H9 (cell line): ENCODE measurements at regions not wholly inside any gene's neighbourhood (a gene's known extent, or its start where the extent isn't known, plus 50 kb on each side); places are given as distances from the start of the nearest gene placed in this dataset.

Experiments used
- DNase-seq: peaks from one replicate; pipeline ENCODE4 v3.0.0-alpha.2; 2017
- H2AFZ ChIP-seq: one replicate; pipeline ENCODE4 v1.6.1; 2013; ENCODE audit warnings: mild to moderate bottlenecking, low read length, control low read depth, moderate library complexity
- H2AK5ac ChIP-seq: 2 replicates; pipeline ENCODE4 v1.6.1; 2013; ENCODE audit warnings: low read length, control low read depth, mixed read lengths; ENCODE audit not compliant: insufficient read length
- H2BK120ac ChIP-seq: one replicate; pipeline ENCODE4 v1.6.1; 2013; ENCODE audit warnings: low read depth, mild to moderate bottlenecking, low read length, control low read depth, inconsistent platforms; ENCODE audit not compliant: poor library complexity, severe bottlenecking
- H2BK12ac ChIP-seq: 2 replicates; pipeline ENCODE4 v1.6.1; 2013; ENCODE audit warnings: low read length, control low read depth, mixed read lengths, low read depth; ENCODE audit not compliant: insufficient read length
- H2BK15ac ChIP-seq: 2 replicates; pipeline ENCODE4 v1.6.1; 2013; ENCODE audit warnings: low read depth, low read length, control low read depth
- H2BK20ac ChIP-seq: one replicate; pipeline ENCODE4 v1.6.1; 2013; ENCODE audit warnings: low read depth, mild to moderate bottlenecking, low read length, control low read depth, inconsistent platforms; ENCODE audit not compliant: poor library complexity, severe bottlenecking
- H2BK5ac ChIP-seq: 2 replicates; pipeline ENCODE4 v1.6.1; 2013; ENCODE audit warnings: low read length, control low read depth, mixed read lengths; ENCODE audit not compliant: insufficient read length
- H3K14ac ChIP-seq: 2 replicates; pipeline ENCODE4 v1.6.1; 2013; ENCODE audit warnings: low read length, control low read depth; ENCODE audit not compliant: insufficient read depth
- H3K18ac ChIP-seq: 2 replicates; pipeline ENCODE4 v1.6.1; 2013; ENCODE audit warnings: low read depth, mild to moderate bottlenecking, mixed read lengths, low read length, control low read depth; ENCODE audit not compliant: insufficient read length
- H3K23ac ChIP-seq: 2 replicates; pipeline ENCODE4 v1.6.1; 2013; ENCODE audit warnings: low read length, control low read depth, mixed read lengths, low read depth; ENCODE audit not compliant: insufficient read length
- H3K23me2 ChIP-seq: 2 replicates; pipeline ENCODE4 v1.6.1; 2013; ENCODE audit warnings: low read depth, mild to moderate bottlenecking, mixed read lengths, low read length, control low read depth; ENCODE audit not compliant: insufficient read length, poor library complexity, severe bottlenecking
- H3K27ac ChIP-seq: 2 replicates; pipeline ENCODE4 v1.5.1; 2013; ENCODE audit warnings: low read length, control low read depth, mixed read lengths, low read depth; ENCODE audit not compliant: insufficient read length
- H3K27me3 ChIP-seq: 2 replicates; pipeline ENCODE4 v1.6.1; 2013; ENCODE audit warnings: low read length, control low read depth, inconsistent platforms; ENCODE audit not compliant: insufficient read depth
- H3K4ac ChIP-seq: 2 replicates; pipeline ENCODE4 v1.6.1; 2013; ENCODE audit warnings: low read depth, mild to moderate bottlenecking, control low read depth, inconsistent platforms, low read length, moderate library complexity
- H3K4me1 ChIP-seq: 2 replicates; pipeline ENCODE4 v1.6.1; 2013; ENCODE audit warnings: low read length, control low read depth, inconsistent platforms; ENCODE audit not compliant: insufficient read depth
- H3K4me2 ChIP-seq: 2 replicates; pipeline ENCODE4 v1.6.1; 2013; ENCODE audit warnings: low read length, control low read depth, mixed read lengths; ENCODE audit not compliant: insufficient read length, insufficient read depth
- H3K56ac ChIP-seq: 2 replicates; pipeline ENCODE4 v1.6.1; 2013; ENCODE audit warnings: low read depth, mild to moderate bottlenecking, mixed read lengths, low read length, control low read depth; ENCODE audit not compliant: insufficient read length
- H3K79me1 ChIP-seq: 2 replicates; pipeline ENCODE4 v1.6.1; 2013; ENCODE audit warnings: low read depth, mild to moderate bottlenecking, moderate library complexity, low read length, control low read depth, inconsistent platforms; ENCODE audit not compliant: insufficient read depth, poor library complexity, severe bottlenecking
- H3K79me2 ChIP-seq: 2 replicates; pipeline ENCODE4 v1.6.1; 2013; ENCODE audit warnings: low read length, control low read depth, inconsistent platforms; ENCODE audit not compliant: insufficient read depth
- H3K9ac ChIP-seq: 2 replicates; pipeline ENCODE4 v1.6.1; 2013; ENCODE audit warnings: low read length, control low read depth, mixed read lengths; ENCODE audit not compliant: insufficient read length; ENCODE audit errors: extremely low read depth
- H3K9me3 ChIP-seq: one replicate; pipeline ENCODE4 v1.6.1; 2013; ENCODE audit warnings: low read depth, low read length, inconsistent platforms; ENCODE audit not compliant: control insufficient read depth
- H3T11ph ChIP-seq: one replicate; pipeline ENCODE4 v1.6.1; 2013; ENCODE audit warnings: mild to moderate bottlenecking, low read length, control low read depth, inconsistent platforms
- H4K20me1 ChIP-seq: one replicate; pipeline ENCODE4 v1.6.1; 2013; ENCODE audit not compliant: control insufficient read depth, insufficient read length, insufficient read depth
- H4K5ac ChIP-seq: 2 replicates; pipeline ENCODE4 v1.6.1; 2013; ENCODE audit warnings: low read depth, mild to moderate bottlenecking, mixed read lengths, low read length, control low read depth; ENCODE audit not compliant: insufficient read length
- H4K8ac ChIP-seq: replicated peaks from 2 replicates; pipeline ENCODE4 v1.6.1; 2013; ENCODE audit warnings: low read length, control low read depth, mixed read lengths, low read depth; ENCODE audit not compliant: insufficient read length
- H4K91ac ChIP-seq: 2 replicates; pipeline ENCODE4 v1.6.1; 2013; ENCODE audit warnings: low read depth, mild to moderate bottlenecking, moderate library complexity, mixed read lengths, low read length, control low read depth; ENCODE audit not compliant: insufficient read length
- H3K27ac Mint-ChIP-seq, 3 experiments: 2 replicates in 2 of 3; 3 replicates in 1 of 3; pipeline ENCODE4 v1.8.0; 2020 to 2021; ENCODE audit warnings: mixed read lengths in 3 of 3, mild to moderate bottlenecking in 1 of 3, moderate library complexity in 1 of 3
- H3K27me3 Mint-ChIP-seq: 2 replicates; pipeline ENCODE4 v1.8.0; 2021; ENCODE audit warnings: low read depth, mild to moderate bottlenecking, moderate library complexity, mixed read lengths
- H3K36me3 Mint-ChIP-seq, 3 experiments: 2 replicates in 2 of 3; 3 replicates in 1 of 3; pipeline ENCODE4 v1.8.0; 2020 to 2021; ENCODE audit warnings: low read depth in 3 of 3, mixed read lengths in 3 of 3; ENCODE audit not compliant: insufficient read depth in 1 of 3
- H3K4me1 Mint-ChIP-seq, 2 experiments: 2 replicates each; pipeline ENCODE4 v1.8.0; 2020; ENCODE audit warnings: mixed read lengths in 2 of 2
- H3K4me3 Mint-ChIP-seq, 2 experiments: 2 replicates in 1 of 2; 3 replicates in 1 of 2; pipeline ENCODE4 v1.8.0; 2020 to 2021; ENCODE audit warnings: mild to moderate bottlenecking in 2 of 2, mixed read lengths in 2 of 2, moderate library complexity in 1 of 2
- H3K9me3 Mint-ChIP-seq, 2 experiments: 2 replicates in 1 of 2; 3 replicates in 1 of 2; pipeline ENCODE4 v1.8.0; 2020; ENCODE audit warnings: mild to moderate bottlenecking in 2 of 2, mixed read lengths in 2 of 2, moderate library complexity in 1 of 2
- WGBS: extraction: QIAGEN DNeasy Blood & Tissue Kit; methylation state at CpG from one replicate; pipeline ENCODE4 v1.1.7; 2013; ENCODE audit warnings: missing lambda C conversion rate, low lambda C conversion rate, mixed read lengths; ENCODE audit not compliant: insufficient read length; ENCODE audit errors: extremely low coverage; 5-methylcytosine and 5-hydroxymethylcytosine counted together
- TF ChIP-seq, protein P1 (sequence below): fragments of 200-600 bp; sonication (generic); conservative IDR thresholded peaks from 3 replicates; pipeline ENCODE4 v1.8.0; 2021; ENCODE audit warnings: antibody characterized with exemption, mild to moderate bottlenecking

DNA sequence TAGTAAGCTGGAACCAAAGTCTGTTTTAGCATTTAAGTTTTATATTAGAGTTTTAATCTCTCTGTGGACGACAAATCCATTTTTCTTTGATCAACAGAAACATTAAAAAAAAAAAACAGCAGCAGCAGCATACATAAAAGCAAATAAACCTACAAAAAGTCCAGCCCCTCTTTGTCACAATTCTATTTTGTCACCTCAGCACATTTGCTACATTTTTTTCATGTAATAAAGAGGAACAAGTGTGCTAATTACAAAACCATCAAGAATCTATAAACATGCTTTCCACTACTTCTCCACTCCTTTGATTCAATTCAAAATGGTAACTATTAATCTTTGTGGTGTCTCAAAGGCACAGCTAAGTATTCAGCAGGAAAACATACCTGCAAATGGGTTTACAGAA lies 259.8 kb upstream of the GNAI1 start:
- Histone ChIP-seq H3K18ac (no peak overlapping the region), H3K56ac (no peak overlapping the region), H3T11ph (no peak overlapping the region), H3K79me2 (no peaks in the 10 kb centered on the region), H4K5ac (no peak overlapping the region), H4K91ac (no peak overlapping the region), H2AFZ (no peak overlapping the region), H2AK5ac (no peak overlapping the region), H3K14ac (no peak overlapping the region), H2BK120ac (no peak overlapping the region), H3K23me2 (no peaks in the 10 kb centered on the region), H3K4me2 (no peak overlapping the region), H3K23ac (no peak overlapping the region), H2BK20ac (no peak overlapping the region), H3K4ac (no peak overlapping the region), H3K9me3 (no peaks in the 10 kb centered on the region), H3K27me3 (no peaks in the 10 kb centered on the region), H3K79me1 (no peaks in the 10 kb centered on the region), H4K8ac (no peak overlapping the region), H3K9ac (no peak overlapping the region), H3K27ac (no peak overlapping the region), H2BK15ac (no peak overlapping the region), H4K20me1 (no peaks in the 10 kb centered on the region), H2BK12ac (no peak overlapping the region), H2BK5ac (no peak overlapping the region), H3K4me1 (no peaks in the 10 kb centered on the region)
- TF ChIP-seq, protein P1, sequence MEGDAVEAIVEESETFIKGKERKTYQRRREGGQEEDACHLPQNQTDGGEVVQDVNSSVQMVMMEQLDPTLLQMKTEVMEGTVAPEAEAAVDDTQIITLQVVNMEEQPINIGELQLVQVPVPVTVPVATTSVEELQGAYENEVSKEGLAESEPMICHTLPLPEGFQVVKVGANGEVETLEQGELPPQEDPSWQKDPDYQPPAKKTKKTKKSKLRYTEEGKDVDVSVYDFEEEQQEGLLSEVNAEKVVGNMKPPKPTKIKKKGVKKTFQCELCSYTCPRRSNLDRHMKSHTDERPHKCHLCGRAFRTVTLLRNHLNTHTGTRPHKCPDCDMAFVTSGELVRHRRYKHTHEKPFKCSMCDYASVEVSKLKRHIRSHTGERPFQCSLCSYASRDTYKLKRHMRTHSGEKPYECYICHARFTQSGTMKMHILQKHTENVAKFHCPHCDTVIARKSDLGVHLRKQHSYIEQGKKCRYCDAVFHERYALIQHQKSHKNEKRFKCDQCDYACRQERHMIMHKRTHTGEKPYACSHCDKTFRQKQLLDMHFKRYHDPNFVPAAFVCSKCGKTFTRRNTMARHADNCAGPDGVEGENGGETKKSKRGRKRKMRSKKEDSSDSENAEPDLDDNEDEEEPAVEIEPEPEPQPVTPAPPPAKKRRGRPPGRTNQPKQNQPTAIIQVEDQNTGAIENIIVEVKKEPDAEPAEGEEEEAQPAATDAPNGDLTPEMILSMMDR: no peak
- Mint-ChIP-seq H3K4me3 (no peak overlapping the region), H3K9me3 (no peaks in the 10 kb centered on the region), H3K4me1 (no peaks in the 10 kb centered on the region), H3K36me3 (no peaks in the 10 kb centered on the region), H3K27me3 (no peaks in the 10 kb centered on the region), H3K27ac (no peak overlapping the region)
- no CpG with 5 or more reads among the region's 1 CpG for WGBS
- DNase-seq: no peak
